HG03025 (cell line): ENCODE measurements at regions not wholly inside any gene's neighbourhood (a gene's known extent, or its start where the extent isn't known, plus 50 kb on each side); places are given as distances from the start of the nearest gene placed in this dataset.
"Not testable (repeated sequence)": the region's sequence is repeated elsewhere in the genome, so short reads cannot be mapped to it uniquely, and the experiment has no call there.

Source experiments
- ATAC-seq: cut with Tn5 transposase; IDR thresholded peaks from one replicate; pipeline ENCODE4 v1.9.1; 2021; ENCODE audit warnings: mild to moderate bottlenecking, moderate library complexity; ENCODE audit not compliant: unreplicated experiment, low FRiP score

DNA sequence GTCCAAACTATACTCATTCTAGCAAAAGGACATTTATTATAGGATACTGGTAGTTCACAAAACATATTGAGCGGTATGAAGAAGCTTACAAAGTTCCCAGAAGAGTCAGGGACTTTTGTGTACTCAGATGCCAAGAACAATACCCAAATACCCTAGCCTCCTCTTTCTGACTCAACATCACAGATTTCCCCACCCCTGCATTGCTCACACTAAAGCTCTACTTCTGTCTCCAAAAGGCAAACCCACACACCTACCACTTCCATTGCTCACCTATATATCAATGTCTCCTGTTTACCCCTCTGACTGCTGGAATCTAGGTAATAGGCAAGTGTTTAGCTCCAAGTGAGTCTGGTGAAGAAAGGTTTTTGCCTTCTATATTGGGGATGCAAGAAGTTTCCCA is 100.7 kb upstream of the HCCS start:
- no peak for ATAC-seq

DNA sequence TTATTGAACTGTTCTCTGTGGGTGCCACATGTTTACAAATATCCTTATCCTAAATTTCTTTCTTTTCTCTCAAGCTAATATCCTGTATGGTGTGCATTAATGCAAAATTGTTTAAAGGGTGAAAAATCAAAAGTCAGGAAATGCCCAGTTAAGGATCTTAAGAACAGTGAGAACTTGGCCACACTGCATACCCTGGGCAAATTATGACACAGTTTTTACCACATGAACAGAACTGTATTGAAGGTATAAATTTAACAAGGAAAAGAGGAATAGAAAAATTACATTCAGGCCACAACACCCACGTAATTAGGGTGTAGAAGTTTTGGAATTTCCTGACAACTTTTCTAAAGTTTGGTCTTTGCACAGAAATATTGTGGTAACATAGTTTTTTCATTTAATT is 94.4 kb upstream of the HCCS start:
- no peak for ATAC-seq

DNA sequence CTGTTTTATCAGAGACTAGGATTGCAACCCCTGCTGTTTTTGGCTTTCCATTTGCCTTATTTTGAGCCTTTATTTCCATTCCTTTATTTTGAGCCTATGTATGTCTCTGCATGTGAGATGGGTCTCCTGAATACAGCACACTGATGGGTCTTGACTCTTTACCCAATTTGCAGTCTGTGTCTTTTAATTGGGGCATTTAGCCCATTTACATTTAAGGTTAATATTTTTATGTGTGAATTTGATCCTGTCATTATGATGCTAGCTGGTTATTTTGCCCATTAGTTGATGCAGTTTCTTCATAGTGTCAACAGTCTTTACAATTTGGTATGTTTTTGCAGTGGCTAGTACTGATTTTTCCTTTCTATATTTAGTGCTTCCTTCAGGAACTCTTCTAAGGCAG is 88.5 kb upstream of the HCCS start:
- not testable (repeated sequence) for ATAC-seq

DNA sequence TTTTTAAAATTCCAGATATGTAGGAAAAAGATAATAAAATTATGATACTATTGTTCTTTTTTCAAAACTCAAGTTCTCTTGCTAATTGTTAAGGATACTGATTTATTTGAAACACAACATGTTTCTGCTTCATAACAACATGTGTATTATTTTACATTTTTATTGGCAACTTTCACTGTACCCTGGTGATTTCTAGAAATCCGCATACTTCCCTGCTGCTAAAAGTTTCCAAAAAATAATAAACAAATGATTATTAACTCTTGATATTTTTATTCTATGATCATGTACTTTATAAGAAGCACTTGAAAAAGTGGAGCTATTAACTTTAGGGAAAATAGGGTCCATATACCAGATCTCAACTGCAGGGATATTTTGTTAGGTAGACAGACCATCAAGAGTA is 71.2 kb upstream of the HCCS start:
- no peak for ATAC-seq

DNA sequence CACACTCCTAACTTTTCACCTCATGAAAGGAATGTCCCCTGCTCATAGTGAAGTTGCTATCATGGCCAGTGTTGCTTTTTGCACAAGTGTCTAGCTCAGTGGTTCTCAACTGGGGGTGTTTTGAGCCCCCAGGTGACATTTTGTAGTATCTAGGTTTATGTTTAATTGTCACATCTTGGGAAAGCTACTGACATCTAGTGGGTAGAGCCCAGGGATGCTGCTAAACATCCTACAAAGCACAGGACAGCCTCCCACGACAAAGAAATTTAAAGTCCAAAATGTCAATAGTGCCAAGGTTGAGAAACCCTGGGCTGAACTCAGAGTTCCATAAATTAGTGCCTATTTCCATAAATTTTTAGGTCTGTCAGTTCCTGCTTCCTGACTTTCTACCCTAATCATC is 70.7 kb upstream of the HCCS start:
- no peak for ATAC-seq

DNA sequence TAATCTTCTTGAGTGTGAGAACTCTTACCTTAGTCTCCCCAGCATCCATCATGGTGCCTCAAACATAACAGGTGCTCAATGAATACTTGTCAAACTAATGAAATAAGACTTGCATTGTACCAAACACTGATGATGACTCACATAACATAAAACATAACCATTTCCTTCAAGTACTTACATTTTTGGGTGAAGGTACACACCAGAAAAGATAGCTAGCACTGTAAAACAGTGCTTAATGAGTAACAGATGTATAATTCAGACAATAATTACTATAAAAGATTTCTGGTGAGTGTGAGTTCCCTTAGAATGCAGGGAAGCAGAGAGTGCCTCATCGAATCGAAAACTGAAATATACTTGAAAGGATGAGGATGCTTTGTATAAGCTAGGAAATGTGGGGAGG is 70.1 kb upstream of the HCCS start:
- no peak for ATAC-seq

DNA sequence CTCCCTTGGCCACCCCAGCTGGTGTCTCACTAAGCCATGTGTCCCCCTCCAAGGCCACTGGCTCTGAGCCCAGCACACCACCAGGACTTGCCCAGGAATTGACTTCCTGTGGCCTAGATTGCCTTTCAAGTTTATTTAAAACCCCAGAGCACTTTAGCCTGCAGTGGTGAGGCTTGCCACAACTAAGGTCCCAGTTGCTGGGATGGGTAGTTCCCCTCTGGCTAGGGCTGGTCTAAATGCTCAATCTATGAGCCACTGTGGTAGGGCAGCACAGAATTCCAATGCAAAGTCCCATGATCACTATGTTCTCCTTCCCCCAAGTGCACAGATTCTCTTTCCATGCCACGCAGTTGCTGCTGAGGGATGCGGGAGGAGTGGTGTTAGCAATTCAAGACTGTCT is 61.1 kb upstream of the HCCS start:
- ATAC-seq = no peak

DNA sequence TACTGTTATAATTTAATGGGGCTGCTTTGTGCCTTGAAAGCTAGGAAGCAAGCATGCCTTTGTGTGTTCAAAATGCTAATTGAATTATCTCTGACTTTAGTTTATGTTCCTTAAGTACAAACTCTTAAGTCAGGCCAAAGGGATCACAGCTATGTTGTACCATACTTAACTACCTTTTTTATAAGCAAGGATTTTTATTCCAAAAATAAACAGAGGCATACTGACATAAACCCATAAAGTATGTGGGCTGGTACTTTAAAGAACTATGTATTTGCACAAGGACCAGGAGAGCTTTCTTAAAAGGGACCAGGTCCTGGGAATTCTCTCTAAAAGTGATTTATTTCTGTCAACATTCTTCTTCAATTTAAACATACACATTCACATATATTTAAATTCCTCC is 57.8 kb upstream of the HCCS start:
- ATAC-seq = no peak

DNA sequence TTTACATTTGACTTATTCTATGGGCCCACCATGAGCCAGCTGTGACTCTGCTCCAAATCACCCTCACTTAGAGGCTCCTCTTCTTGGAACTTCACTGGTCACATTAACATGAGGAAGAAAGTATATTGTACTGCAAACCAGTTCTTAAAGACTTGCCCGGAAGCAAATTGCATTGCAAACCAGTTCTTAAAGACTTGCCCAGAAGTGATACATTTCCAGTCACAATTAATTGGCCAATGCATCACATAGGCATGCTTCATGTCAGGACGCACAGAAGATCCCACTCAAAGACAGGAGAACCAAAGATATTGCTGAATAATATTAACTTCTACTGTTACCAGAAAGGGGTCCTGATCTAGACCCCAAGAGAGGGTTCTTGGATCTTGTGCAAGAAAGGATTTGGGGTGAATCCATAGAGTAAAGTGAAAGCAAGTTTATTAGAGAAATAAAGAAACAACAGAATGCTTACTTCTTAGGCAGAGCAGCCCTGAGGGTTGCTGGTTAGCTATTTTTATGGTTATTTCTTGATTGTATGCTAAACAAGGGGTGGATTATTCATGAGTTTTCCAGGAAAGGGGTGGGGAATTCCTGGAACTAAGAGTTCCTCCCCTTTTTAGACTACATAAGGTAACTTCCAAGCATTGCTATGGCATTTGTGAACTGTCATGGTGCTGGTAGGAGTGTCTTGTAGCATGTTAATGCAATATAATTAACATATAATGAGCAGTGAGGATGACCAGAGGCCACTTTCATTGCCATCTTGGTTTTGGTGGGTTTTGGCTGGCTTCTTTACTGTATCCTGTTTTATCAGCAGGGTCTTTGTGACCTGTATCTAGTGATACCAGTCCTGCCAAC is 54.6 kb upstream of the HCCS start:
- no peak for ATAC-seq

DNA sequence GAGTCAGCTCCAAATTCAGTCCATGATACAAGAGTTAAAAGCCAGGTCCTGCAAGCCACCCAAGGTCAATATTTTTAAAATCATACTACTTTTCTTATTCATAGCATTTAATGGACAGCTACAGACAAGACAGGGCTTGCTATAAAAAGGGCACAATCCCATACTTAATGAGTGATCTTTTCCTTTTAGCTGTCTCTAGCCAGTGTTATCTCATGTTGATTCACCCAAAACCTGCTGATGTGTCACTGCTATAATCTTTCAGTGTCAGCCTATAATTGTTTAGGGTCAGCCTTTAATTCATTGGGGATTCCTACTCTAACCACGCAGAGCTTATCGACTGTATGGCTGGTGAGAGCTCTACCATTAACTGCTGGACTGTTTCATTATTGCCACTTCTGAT is 51.2 kb upstream of the HCCS start:
- no peak for ATAC-seq
